ENCODE measurements at regions not wholly inside any gene's neighbourhood (a gene's known extent, or its start where the extent isn't known, plus 50 kb on each side); places are given as distances from the start of the nearest gene placed in this dataset.

- H3K9ac ChIP-seq (ENCODE audit: control insufficient read depth, insufficient read depth, low read length) = no peak overlapping the region
- intact Hi-C loops (cut with micrococcal nuclease; ENCODE audit: unreplicated experiment) (no loop called here), in situ Hi-C loops (cut with MboI) (no loop called here)
- SMC1A ChIA-PET (ENCODE audit: uncharacterized antibody, unreplicated experiment) = no interaction called here
- H3K27me3 ChIP-seq (replicated peaks in 1 of 2; ENCODE audit: control insufficient read depth in 2 of 2, insufficient read depth in 2 of 2, low read length in 1 of 2) = no peaks in the 10 kb centered on the region; a peak in 1 of 4 replicates
- no peaks in the 10 kb centered on the region for H3K36me3 ChIP-seq (ENCODE audit: control insufficient read depth in 2 of 2, insufficient read depth in 2 of 2, low read length in 1 of 2)
- RAD21 ChIA-PET (ENCODE audit: unreplicated experiment) = no interaction called here
- H4K20me1 ChIP-seq (ENCODE audit: control insufficient read depth, insufficient read depth) = no peaks in the 10 kb centered on the region
- H3K4me1 ChIP-seq (ENCODE audit: control insufficient read depth, insufficient read depth, low read length) = no peaks in the 10 kb centered on the region
- DNase-seq (ENCODE audit: low read depth, low spot score) (no peak), FAIRE-seq (no peak), ATAC-seq (no peak)
- POLR2A ChIA-PET = no interaction called here
- no peak overlapping the region for H2AFZ ChIP-seq (ENCODE audit: control insufficient read depth, low read depth, low read length)
- H3K4me2 ChIP-seq (ENCODE audit: control insufficient read depth, insufficient read depth) = no peak overlapping the region
- no peaks in the 10 kb centered on the region for H3K79me2 ChIP-seq (ENCODE audit: control insufficient read depth, insufficient read depth, low read length)
- CTCF ChIA-PET = no interaction called here
- H3K4me3 ChIP-seq = no peak overlapping the region
- BruUV-seq (replicated peaks) = no TSS peak
- no peak overlapping the region for H3K27ac ChIP-seq (ENCODE audit: control insufficient read depth, insufficient read depth)
- no peaks in the 10 kb centered on the region for H3K9me3 ChIP-seq (replicated peaks; ENCODE audit: control insufficient read depth, insufficient read depth, low read length)
- no peak for TF ChIP-seq MEF2B (IDR thresholded peaks at IDR 0.05; ENCODE audit: partially characterized antibody, poor library complexity, severe bottlenecking)
- TF ChIP-seq ZSCAN29 (IDR thresholded peaks at IDR 0.05) = no peak
- no peak for TF ChIP-seq ZNF207 (IDR thresholded peaks at IDR 0.05; ENCODE audit: borderline replicate concordance)
- no peak for TF ChIP-seq SUZ12 (IDR thresholded peaks at IDR 0.05; ENCODE audit: unreplicated experiment)
- no peak for TF ChIP-seq STAT3 (IDR thresholded peaks at IDR 0.05; ENCODE audit: low read depth, low read length)
- TF ChIP-seq SPI1 (IDR thresholded peaks at IDR 0.05; ENCODE audit: borderline replicate concordance, insufficient read depth, low read depth, low read length) = no peak
- TF ChIP-seq ZBTB40 (IDR thresholded peaks at IDR 0.05; ENCODE audit: borderline replicate concordance) = no peak
- no peak for TF ChIP-seq NR2C2 (IDR thresholded peaks at IDR 0.05; ENCODE audit: borderline replicate concordance, control insufficient read depth, insufficient read length, low read depth)
- TF ChIP-seq EP300 (IDR thresholded peaks at IDR 0.05; ENCODE audit: borderline replicate concordance in 1 of 2, control insufficient read depth in 1 of 2, low read depth in 2 of 2, low read length in 2 of 2) = no peak
- TF ChIP-seq TCF7 (IDR thresholded peaks at IDR 0.05; ENCODE audit: borderline replicate concordance) = no peak
- TF ChIP-seq FOS (IDR thresholded peaks at IDR 0.05; ENCODE audit: borderline replicate concordance, extremely low read depth, insufficient read length) = no peak
- TF ChIP-seq PRDM15 (CRISPR knock-in tag; IDR thresholded peaks at IDR 0.05) = no peak
- no peak for TF ChIP-seq NR2F1 (conservative IDR thresholded peaks at IDR 0.05)
- no peak for TF ChIP-seq NFIC (IDR thresholded peaks at IDR 0.05; ENCODE audit: low read depth, low read length)
- no peak for TF ChIP-seq BMI1 (IDR thresholded peaks at IDR 0.05; ENCODE audit: borderline replicate concordance)
- no peak for TF ChIP-seq SMC3 (IDR thresholded peaks at IDR 0.05; ENCODE audit: borderline replicate concordance, low read length)
- TF ChIP-seq JUNB (IDR thresholded peaks at IDR 0.05) = no peak
- no peak for TF ChIP-seq PBX3 (IDR thresholded peaks at IDR 0.05; ENCODE audit: insufficient replicate concordance, low read depth, low read length)
These were observed 120.5 kb downstream of the APIP start for GRCh38 chr11:34795641-34796040.

Data from GM12878 (cell line).